Endothelial cell of umbilical vein (primary cell): ENCODE measurements at regions not wholly inside any gene's neighbourhood (a gene's known extent, or its start where the extent isn't known, plus 50 kb on each side); places are given as distances from the start of the nearest gene placed in this dataset.

Experiments used
- BruUV-seq: library from RNA; stranded (reverse); fragments of 400-500 nt; replicated peaks from 2 replicates; lab custom pipeline; 2021; lab: Mats Ljungman, UMichigan
- CTCF ChIA-PET: fragments of 300-600, 350-600 bp; sonication (Branson Sonifier 250); formaldehyde crosslinking; loops from one replicate; lab custom pipeline; 2021; ENCODE audit warnings: antibody characterized with exemption, inconsistent platforms; lab: Charles Lee
- POLR2A ChIA-PET: fragments of 300-600, 350-600 bp; sonication (Branson Sonifier 250); formaldehyde crosslinking; loops from one replicate; lab custom pipeline; 2021; ENCODE audit warnings: antibody characterized with exemption, inconsistent platforms; lab: Charles Lee
- DNase-seq: peaks from one replicate; pipeline ENCODE4 v3.0.0-alpha.2; 2011; ENCODE audit warnings: low read depth, low spot score
- FAIRE-seq: peaks from 2 replicates; lab custom pipeline; 2011; peaks lifted over from hg19 to GRCh38; lab: Jason Lieb, UNC
- H2AFZ ChIP-seq: 2 replicates; pipeline ENCODE4 v1.6.0; 2012; ENCODE audit warnings: low read depth, low read length, control low read depth, inconsistent platforms
- H3K27ac ChIP-seq: 2 replicates; pipeline ENCODE4 v1.5.1; 2011; ENCODE audit warnings: low read depth, mild to moderate bottlenecking, control low read depth, low read length, moderate library complexity; ENCODE audit not compliant: insufficient read depth
- H3K27me3 ChIP-seq, 2 experiments: 2 replicates each; pipeline versions ENCODE4 v1.6.0 to v1.6.1; 2011; ENCODE audit warnings: low read length in 2 of 2, mixed read lengths in 1 of 2; ENCODE audit not compliant: control insufficient read depth in 2 of 2, insufficient read depth in 2 of 2
- H3K36me3 ChIP-seq, 2 experiments: 2 replicates in 1 of 2; 3 replicates in 1 of 2; pipeline ENCODE4 v1.5.1; 2011; ENCODE audit warnings: low read length in 2 of 2, mild to moderate bottlenecking in 1 of 2, moderate library complexity in 1 of 2; ENCODE audit not compliant: control insufficient read depth in 2 of 2, insufficient read depth in 2 of 2; ENCODE audit errors: extremely low read depth in 1 of 2
- H3K4me1 ChIP-seq: 3 replicates; pipeline ENCODE4 v1.5.1; 2011; ENCODE audit warnings: mild to moderate bottlenecking, low read length; ENCODE audit not compliant: control insufficient read depth, insufficient read depth; ENCODE audit errors: extremely low read depth
- H3K4me2 ChIP-seq: 2 replicates; pipeline ENCODE4 v1.6.1; 2011; ENCODE audit warnings: low read length, control low read depth, mixed read lengths; ENCODE audit not compliant: insufficient read depth
- H3K4me3 ChIP-seq, 3 experiments: fragments of 200-600 bp in 1 of 3; sonication (generic), shearing (Covaris generic) in 1 of 3; replicated peaks in 1 of 3; 2 replicates each; pipeline ENCODE4 v1.5.1; 2011 to 2016; ENCODE audit warnings: control low read depth in 3 of 3, low read length in 3 of 3, mild to moderate bottlenecking in 2 of 3, inconsistent platforms in 1 of 3, low read depth in 1 of 3, moderate library complexity in 1 of 3; ENCODE audit not compliant: insufficient read depth in 1 of 3
- H3K79me2 ChIP-seq: 2 replicates; pipeline ENCODE4 v1.6.0; 2012; ENCODE audit warnings: low read length, inconsistent platforms; ENCODE audit not compliant: control insufficient read depth, insufficient read depth
- H3K9ac ChIP-seq: replicated peaks from 2 replicates; pipeline ENCODE3; 2011; ENCODE audit warnings: low read length, control low read depth; ENCODE audit not compliant: insufficient read depth; ENCODE audit errors: extremely low read depth
- H3K9me1 ChIP-seq: replicated peaks from 3 replicates; pipeline ENCODE4 v1.6.0; 2011; ENCODE audit warnings: mild to moderate bottlenecking, low read length; ENCODE audit not compliant: control insufficient read depth, insufficient read depth; ENCODE audit errors: extremely low read depth
- H3K9me3 ChIP-seq: replicated peaks from 2 replicates; pipeline ENCODE4 v1.5.1; 2012; ENCODE audit warnings: low read length, inconsistent platforms; ENCODE audit not compliant: control insufficient read depth, insufficient read depth
- H4K20me1 ChIP-seq: replicated peaks from 2 replicates; pipeline ENCODE3; 2011; ENCODE audit warnings: mild to moderate bottlenecking, low read length; ENCODE audit not compliant: control insufficient read depth, insufficient read depth; ENCODE audit errors: extremely low read depth
- CTCF ChIP-seq, 2 donors: IDR thresholded peaks; 1 replicate in 1 of 2; 2 replicates in 1 of 2; pipeline ENCODE4 v1.5.1; 2011; ENCODE audit warnings: low read length in 2 of 2, mild to moderate bottlenecking in 2 of 2, moderate library complexity in 2 of 2, control low read depth in 1 of 2, inconsistent platforms in 1 of 2, low read depth in 1 of 2; ENCODE audit not compliant: insufficient read depth in 1 of 2; ENCODE audit errors: extremely low read depth in 1 of 2
- EZH2 ChIP-seq: IDR thresholded peaks from 2 replicates; pipeline ENCODE4 v1.6.1; 2012; ENCODE audit warnings: borderline replicate concordance, low read depth, mild to moderate bottlenecking, moderate library complexity, low read length, inconsistent platforms; ENCODE audit not compliant: severe bottlenecking
- FOS ChIP-seq: IDR thresholded peaks from 2 replicates; pipeline ENCODE4 v1.6.1; 2011; ENCODE audit warnings: mild to moderate bottlenecking, low read length, moderate library complexity, borderline replicate concordance; ENCODE audit not compliant: insufficient read depth
- GATA2 ChIP-seq: IDR thresholded peaks from 2 replicates; pipeline ENCODE4 v1.7.0; 2011; ENCODE audit warnings: low read depth, mild to moderate bottlenecking, moderate library complexity, mixed read lengths, low read length; ENCODE audit not compliant: insufficient read length, insufficient read depth
- JUN ChIP-seq: IDR thresholded peaks from 2 replicates; pipeline ENCODE4 v1.6.1; 2011; ENCODE audit warnings: borderline replicate concordance, low read depth; ENCODE audit not compliant: insufficient read length, insufficient read depth
- MYC ChIP-seq: IDR thresholded peaks from one replicate; pipeline ENCODE4 v1.6.1; 2011; ENCODE audit warnings: mild to moderate bottlenecking, low read depth, low read length
- POLR2A ChIP-seq: IDR thresholded peaks from 2 replicates; pipeline ENCODE4 v1.6.1; 2012; ENCODE audit warnings: low read depth, mild to moderate bottlenecking, control low read depth, low read length
- POLR2AphosphoS5 ChIP-seq: IDR thresholded peaks from 2 replicates; pipeline ENCODE4 v1.6.1; 2012; ENCODE audit warnings: low read depth, mild to moderate bottlenecking, control low read depth, low read length, moderate library complexity; ENCODE audit not compliant: insufficient read depth
- dilution Hi-C: fragments of 300-500 bp; cut with MboI; formaldehyde crosslinking; loops from one replicate; pipeline ENCODE4 v1.15.0; 2019; ENCODE audit warnings: low sequenced_read_pairs; ENCODE audit not compliant: extremely low pct_ligation_motif_present
- intact Hi-C: fragments of 100-400 bp; cut with micrococcal nuclease; formaldehyde crosslinking; loops from one replicate; pipeline ENCODE4 v1.10.0; 2022
- TF ChIP-seq, protein P1 (sequence below): IDR thresholded peaks from 2 replicates; pipeline ENCODE4 v1.6.1; 2011; ENCODE audit not compliant: insufficient read depth, insufficient read length

- no peaks in the 10 kb centered on the region for H3K79me2 ChIP-seq
- no peaks in the 10 kb centered on the region for H3K9me1 ChIP-seq
- CTCF ChIA-PET: no interaction called here
- POLR2A ChIA-PET: no interaction called here
- H3K4me3 ChIP-seq: no peak overlapping the region
- FAIRE-seq: no peak
- intact Hi-C loops: no loop called here
- no TSS peak for BruUV-seq
- H2AFZ ChIP-seq: no peak overlapping the region
- TF ChIP-seq, protein P1, sequence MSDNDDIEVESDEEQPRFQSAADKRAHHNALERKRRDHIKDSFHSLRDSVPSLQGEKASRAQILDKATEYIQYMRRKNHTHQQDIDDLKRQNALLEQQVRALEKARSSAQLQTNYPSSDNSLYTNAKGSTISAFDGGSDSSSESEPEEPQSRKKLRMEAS: no peak
- TF ChIP-seq MYC (no peak), GATA2 (no peak), POLR2A (no peak), FOS (no peak), EZH2 (no peak), POLR2AphosphoS5 (no peak), JUN (no peak), CTCF (IDR thresholded peaks at IDR 0.05; ENCODE audit: extremely low read depth in 1 of 2, insufficient read depth in 1 of 2, low read depth in 1 of 2, low read length in 2 of 2) (no peak)
- H3K9ac ChIP-seq: no peak overlapping the region
- H3K4me2 ChIP-seq: no peak overlapping the region
- no peak overlapping the region for H3K27ac ChIP-seq
- H3K9me3 ChIP-seq: no peaks in the 10 kb centered on the region
- H3K36me3 ChIP-seq: no peaks in the 10 kb centered on the region
- dilution Hi-C loops: no loop called here
- no peaks in the 10 kb centered on the region for H3K4me1 ChIP-seq
- H3K27me3 ChIP-seq: no peaks in the 10 kb centered on the region
- no peak for DNase-seq
- no peaks in the 10 kb centered on the region for H4K20me1 ChIP-seq
Observed at GRCh38 chr13:48806522-48806921, 152.8 kb downstream of the CYSLTR2 start.
